Stimulated activated CD4-positive, alpha-beta T cell treated with anti-CD3 and anti-CD28 coated beads, Interleukin-12 subunit alpha, Interleukin-12 subunit beta, amount 100 ng/mL, for 24 hours (primary cell): ENCODE measurements at regions not wholly inside any gene's neighbourhood (a gene's known extent, or its start where the extent isn't known, plus 50 kb on each side); places are given as distances from the start of the nearest gene placed in this dataset.
A peak's percentile ranks its signal among the peaks of the same experiment; 100 is the strongest.
"Not testable (repeated sequence)": the region's sequence is repeated elsewhere in the genome, so short reads cannot be mapped to it uniquely, and the experiment has no call there.

Source experiments
- DNase-seq, 2 experiments: peaks; one replicate each; pipeline ENCODE4 v3.0.0-alpha.2; 2020; ENCODE audit warnings: low read depth in 2 of 2

GRCh38 chr11:127864861-127865260, 722.5 kb downstream of the ETS1 start:
- no peak for DNase-seq

- DNase-seq, result no peak
Measured at GRCh38 chr11:127862406-127862805, 725.0 kb downstream of the ETS1 start.

- DNase-seq, result no peak
Measured at GRCh38 chr11:127859941-127860354, 727.4 kb downstream of the ETS1 start.

DNA sequence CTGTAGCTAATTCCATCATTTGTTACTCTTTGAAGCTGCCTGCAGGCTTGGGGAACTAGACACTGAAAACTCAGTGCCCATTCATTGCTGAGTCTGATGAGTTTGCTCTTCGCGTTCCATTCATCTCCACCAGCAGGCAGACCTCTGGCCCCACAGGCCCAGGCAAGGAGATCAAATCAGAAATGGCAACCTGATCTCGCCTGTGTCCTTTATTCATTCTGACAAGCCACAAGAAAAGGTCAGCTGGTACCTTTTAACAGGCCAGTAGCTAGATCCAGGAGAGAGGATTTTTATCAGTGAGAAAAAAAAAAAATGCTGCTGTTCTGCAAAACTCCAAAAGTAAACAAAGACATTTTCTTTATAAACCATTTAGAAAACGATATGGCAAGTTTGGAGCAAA, 742.5 kb downstream of the ETS1 start:
- DNase-seq, result no peak

DNA sequence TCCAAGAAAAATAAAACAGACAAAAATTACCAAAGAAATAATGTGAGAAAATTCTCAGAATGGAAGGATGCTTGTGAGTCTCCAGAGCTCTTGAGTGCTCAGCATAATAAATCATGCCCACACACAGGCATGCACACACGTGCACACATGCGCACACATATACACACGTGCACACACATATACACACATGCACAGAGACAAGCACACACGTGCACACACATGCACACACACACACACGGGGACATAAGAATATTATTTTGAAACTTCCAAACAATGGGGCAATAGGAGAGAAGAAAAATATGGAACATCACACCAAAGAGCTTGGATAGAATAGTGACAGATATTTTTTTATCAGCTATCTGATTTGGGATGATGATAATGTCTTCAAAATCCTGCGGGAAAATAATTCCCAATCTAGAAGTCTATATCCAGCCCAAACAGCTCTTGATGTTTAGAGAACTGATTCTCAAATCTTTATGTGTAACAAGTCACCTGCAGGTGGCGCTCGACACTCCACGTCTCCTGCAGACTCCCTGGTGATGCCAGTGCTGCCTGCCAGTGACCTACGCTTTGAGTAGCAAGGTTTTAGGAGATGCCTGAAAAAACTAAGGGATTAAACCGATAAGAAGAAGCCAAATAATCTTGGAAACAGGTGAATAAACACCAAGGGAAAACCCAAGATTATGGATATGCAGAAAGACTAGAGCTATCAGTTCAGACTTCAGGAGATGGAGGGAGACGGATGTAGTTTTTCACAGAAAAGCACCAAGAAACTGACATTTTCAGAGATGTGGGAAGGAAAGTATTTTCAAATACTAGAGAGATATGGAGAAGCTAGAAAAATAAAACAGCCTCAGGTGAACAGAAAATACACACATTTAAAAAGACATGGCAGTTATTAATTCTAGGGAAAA, 743.6 kb downstream of the ETS1 start:
- peak; percentile 31 to 66 for DNase-seq

- no peak for DNase-seq
Measured at GRCh38 chr11:127825183-127825582, 762.2 kb downstream of the ETS1 start.

DNA sequence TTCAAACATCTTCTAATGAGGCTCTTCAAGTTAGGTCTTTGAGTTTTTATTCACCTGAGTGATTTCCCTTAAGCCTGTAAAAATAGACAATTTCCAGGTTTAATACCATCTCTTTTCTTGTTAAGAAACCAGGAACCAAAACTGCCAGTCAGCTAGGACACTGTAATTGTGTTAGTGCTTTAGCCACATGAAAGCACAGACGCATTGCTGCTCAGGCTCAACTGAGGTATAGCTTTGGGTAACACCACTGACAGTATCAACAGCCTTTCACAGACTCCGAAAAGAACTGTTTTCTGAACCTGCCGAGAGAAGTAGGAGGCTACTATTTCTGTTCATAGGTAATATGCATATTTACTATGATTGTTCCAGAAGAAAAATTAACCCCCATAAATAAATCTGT, 768.7 kb downstream of the ETS1 start:
- DNase-seq, result no peak

DNA sequence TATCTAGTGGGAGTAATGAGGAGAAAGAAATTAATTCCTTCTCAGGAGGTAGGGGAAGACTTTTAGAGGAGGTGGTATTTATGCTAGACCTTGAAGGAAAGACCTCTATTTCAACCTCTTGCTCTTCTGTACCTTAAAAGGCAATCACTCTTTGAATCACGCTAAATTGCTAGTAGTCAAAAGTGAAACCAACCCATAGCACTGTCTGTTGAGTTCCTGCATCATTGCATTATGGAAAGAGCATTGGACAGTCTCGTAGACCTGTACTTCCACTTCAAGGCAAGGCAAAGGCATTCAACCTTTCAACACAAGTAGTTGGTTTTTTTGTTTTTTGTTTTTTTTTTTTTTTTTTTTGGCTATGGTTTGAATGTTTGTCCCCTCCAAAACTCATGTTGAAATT, 770.4 kb downstream of the ETS1 start:
- no peak for DNase-seq

- DNase-seq, result no peak
Measured at GRCh38 chr11:127815331-127815730, 772.0 kb downstream of the ETS1 start.

DNA sequence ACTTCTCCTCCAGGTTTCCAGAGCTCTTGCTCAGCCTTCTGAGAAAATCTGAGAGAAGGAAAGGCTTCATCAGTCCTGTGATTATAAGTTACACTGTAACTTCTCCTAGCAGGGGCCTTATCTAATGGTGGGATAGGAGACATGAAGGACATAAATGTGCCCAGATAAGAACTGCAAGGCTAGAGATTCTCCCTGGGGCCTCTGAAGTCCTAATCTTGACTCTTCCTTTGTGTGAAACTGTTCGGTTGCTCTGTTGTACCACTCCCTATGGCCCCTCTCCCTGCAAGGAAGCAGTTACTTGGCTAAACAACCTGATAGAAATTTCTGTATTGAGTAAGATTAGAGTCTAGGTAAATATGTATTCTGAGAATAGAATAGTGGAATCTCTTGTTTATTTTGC, 780.9 kb downstream of the ETS1 start:
- no peak for DNase-seq

- no peak for DNase-seq
Measured at GRCh38 chr11:127805771-127806170, 781.6 kb downstream of the ETS1 start.

- no peak for DNase-seq
Measured at GRCh38 chr11:127804747-127805400, 782.5 kb downstream of the ETS1 start.

GRCh38 chr11:127803755-127804154, 783.6 kb downstream of the ETS1 start:
- DNase-seq, result no peak

DNA sequence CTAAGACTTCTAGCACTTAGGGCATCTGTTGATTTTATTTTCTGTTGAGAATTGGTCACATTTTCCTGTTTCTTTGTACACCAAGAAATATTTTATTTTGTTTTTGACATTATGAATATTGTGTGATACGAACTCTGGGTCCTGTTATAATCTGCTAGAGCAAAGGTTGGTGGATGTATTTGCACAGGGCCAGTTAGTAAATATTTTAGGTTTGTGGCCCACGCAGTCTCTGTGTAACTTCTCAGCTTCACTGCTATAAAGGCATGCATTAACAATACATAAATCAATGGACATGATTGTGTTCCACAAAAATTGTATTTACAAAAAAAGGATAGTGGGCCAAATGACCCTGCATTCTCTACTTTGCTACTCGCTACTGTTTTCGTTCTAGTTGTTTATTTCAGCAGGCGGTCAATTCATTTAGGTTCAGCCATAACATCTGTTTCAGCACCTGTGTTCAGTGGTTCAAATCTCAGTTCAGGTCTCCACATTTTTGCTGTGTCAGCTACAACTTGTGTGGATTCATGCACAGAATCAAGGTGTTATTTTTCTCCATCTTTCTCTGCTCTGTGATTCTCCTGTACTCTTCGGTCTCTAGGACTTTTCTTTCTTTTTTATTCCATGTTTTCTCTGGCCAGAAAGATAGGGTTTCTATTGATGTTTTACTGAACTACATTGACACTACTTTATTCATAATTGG, 786.2 kb downstream of the ETS1 start:
- no peak for DNase-seq

- DNase-seq, result no peak
Measured at GRCh38 chr11:127795326-127795725, 792.0 kb downstream of the ETS1 start.

DNA sequence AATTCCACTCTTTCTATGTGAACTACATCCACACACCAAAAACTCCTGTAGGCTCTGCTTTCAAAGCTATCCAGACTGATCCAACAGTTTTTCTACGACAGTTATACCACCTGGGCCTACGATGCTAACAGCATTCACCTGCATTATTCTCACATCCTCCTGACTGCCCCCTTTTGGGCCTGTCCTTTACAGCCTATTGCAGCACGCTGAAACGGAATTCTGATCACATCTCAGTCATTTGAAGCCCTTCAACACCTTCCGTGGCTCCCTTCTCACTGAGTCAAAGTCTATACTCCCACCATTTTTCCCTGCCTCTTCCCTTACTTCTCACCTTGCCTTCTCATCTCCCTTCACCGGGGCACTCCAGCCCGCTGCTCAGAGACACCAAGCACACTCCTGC, 791.3 kb upstream of the KIRREL3 start:
- no peak for DNase-seq

DNA sequence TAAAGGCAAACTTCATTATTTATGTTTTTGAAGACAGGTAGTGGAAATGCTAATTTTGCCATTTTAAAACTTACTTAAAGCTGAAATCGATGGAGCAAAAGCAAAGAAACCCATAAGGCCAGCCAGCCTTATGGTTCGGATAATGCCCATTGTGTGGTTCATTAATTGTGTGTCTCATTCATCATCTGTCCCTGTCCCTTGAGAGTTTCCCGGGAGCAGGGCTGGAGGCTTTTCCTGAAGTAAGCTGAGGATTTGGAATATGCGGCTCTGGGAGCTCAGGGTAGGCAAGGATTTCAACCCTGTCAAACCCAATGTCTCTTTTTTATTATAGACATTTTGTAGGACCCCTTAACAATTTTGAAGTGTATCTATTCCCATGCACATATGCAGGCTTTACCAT, 790.0 kb upstream of the KIRREL3 start:
- no peak for DNase-seq

DNA sequence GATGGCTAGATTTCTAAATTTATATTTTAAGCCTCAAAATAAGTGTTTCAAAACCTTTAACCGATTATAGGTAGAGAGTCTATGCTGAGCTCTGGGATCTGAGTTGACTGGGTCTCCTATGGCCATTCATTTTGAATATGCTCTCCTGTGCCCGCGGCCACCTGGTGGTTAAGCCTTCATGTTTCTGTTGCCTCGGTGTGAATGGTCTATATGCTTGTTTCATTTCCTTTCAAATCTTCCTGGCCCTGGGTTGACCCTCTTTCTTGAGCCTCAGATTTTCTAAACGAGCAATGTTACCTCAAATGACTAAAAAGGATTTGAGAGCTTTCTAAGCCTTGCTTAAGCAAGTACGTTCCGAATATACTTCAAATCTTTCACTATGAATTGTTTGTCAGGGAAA, 789.4 kb upstream of the KIRREL3 start:
- no peak for DNase-seq

DNA sequence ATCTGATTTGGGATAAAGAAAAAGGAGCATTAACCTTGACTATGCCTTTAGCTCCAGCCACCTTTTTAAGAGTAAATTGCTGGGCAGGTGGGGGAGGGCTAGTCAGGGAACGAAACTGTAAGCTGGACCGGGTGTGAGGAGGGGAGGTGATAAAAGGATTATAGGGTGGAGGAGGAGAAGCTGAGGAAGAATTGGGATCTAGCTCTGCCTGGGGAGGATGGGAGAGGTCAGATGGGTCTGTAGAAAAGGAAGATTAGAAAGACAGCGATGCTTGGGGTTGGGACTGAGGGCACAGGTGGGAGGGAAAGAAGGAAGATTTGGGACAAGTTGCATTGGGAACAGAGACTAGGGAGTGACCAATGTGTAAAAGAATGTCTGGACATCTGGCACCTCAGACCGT, 772.4 kb upstream of the KIRREL3 start:
- DNase-seq, result not testable (repeated sequence)

DNA sequence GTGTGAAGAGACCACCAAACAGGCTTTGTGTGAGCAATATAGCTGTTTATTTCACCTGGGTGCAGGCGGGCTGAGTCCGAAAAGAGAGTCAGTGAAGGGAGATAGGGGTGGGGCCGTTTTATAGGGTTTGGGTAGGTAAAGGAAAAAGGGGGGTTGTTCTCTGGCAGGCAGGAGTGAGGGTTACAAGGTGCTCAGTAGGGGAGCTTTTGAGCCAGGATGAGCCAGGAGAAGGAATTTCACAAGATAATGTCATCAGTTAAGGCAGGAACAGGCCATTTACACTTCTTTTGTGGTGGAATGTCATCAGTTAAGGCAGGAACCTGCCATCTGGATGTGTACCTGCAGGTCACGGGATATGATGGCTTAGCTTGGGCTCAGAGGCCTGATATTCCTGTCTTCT, 768.4 kb upstream of the KIRREL3 start:
- DNase-seq, result not testable (repeated sequence)

- no peak for DNase-seq
Measured at GRCh38 chr11:127766734-127767133, 766.2 kb upstream of the KIRREL3 start.

DNA sequence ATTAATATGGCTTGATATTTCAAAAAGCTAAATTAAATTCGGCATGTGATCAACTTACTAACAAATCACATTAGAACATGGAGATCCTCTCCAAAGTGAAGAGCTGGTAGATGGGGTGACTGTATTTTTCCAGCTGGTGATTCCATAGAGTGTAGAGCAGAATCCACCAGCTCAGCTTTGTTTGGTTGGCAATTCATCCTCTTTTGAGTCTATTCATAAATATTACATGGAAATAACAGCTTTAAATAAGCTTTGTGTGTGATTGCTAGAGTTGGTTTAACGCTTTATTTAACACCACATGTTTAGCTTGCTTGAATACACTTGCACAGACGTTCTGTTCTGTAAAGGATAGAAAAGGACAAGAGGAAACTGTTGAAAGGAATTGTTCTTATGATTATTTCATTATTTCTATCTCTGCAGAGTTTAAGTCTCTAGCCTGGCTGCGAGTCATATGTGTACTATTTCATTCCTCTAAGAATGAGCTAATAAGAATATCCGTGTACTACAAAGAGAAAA, 738.3 kb upstream of the KIRREL3 start:
- DNase-seq, result no peak
